Cardiac fibroblast (primary cell): ENCODE measurements at regions not wholly inside any gene's neighbourhood (a gene's known extent, or its start where the extent isn't known, plus 50 kb on each side); places are given as distances from the start of the nearest gene placed in this dataset.
"Not testable (repeated sequence)": the region's sequence is repeated elsewhere in the genome, so short reads cannot be mapped to it uniquely, and the experiment has no call there.

Source experiments
- DNase-seq, 2 donors: peaks; one replicate each; pipeline versions ENCODE4 v3.0.0 to v3.0.0-alpha.2; 2010; ENCODE audit warnings: low read depth in 2 of 2
- H3K4me3 ChIP-seq, 2 donors: replicated peaks in 1 of 2; 1 replicate in 1 of 2; 2 replicates in 1 of 2; pipeline ENCODE4 v1.5.1; 2011; ENCODE audit warnings: low read depth in 2 of 2, low read length in 2 of 2, mild to moderate bottlenecking in 2 of 2, moderate library complexity in 1 of 2
- TF ChIP-seq, protein P1 (sequence below): IDR thresholded peaks from one replicate; pipeline ENCODE4 v1.5.1; 2011; ENCODE audit warnings: low read depth, mild to moderate bottlenecking, low read length, inconsistent platforms

DNA sequence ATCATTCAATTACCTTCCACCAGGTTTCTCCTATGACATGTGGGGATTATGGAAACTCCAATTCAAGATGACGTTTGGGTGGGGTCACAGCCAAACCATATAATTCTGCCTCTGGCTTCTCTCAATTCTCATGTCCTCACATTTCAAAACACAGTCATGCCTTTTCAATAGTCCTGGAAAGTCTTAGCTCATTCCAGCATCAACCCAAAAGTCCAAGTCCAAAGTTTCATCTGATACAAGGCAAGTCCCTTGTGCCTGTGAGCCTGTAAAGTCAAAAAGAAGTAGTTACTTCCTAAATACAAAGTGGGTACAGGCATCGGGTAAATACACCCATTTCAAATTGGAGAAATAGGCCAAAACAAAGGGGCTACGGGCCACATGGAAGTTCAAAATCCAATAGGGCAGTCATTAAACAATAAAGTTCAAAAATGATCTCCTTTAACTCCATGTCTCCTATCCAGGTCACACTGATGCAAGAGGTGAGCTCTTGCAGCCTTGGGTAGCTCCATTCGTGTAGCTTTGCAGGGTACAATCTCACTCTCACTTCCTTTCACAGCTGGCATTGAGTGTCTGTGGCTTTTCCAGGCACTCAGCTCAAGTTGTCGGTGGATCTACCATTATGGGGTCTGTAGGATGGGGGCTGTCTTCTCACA lies 112.9 kb downstream of the FCRL5 start:
- DNase-seq = no peak
- H3K4me3 ChIP-seq = no peak overlapping the region
- TF ChIP-seq, protein P1, sequence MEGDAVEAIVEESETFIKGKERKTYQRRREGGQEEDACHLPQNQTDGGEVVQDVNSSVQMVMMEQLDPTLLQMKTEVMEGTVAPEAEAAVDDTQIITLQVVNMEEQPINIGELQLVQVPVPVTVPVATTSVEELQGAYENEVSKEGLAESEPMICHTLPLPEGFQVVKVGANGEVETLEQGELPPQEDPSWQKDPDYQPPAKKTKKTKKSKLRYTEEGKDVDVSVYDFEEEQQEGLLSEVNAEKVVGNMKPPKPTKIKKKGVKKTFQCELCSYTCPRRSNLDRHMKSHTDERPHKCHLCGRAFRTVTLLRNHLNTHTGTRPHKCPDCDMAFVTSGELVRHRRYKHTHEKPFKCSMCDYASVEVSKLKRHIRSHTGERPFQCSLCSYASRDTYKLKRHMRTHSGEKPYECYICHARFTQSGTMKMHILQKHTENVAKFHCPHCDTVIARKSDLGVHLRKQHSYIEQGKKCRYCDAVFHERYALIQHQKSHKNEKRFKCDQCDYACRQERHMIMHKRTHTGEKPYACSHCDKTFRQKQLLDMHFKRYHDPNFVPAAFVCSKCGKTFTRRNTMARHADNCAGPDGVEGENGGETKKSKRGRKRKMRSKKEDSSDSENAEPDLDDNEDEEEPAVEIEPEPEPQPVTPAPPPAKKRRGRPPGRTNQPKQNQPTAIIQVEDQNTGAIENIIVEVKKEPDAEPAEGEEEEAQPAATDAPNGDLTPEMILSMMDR = no peak

GRCh38 chr1:157438613-157439012 lies 113.7 kb downstream of the FCRL5 start:
- TF ChIP-seq, protein P1 = no peak
- DNase-seq = peak; percentile 2 to 3
- H3K4me3 ChIP-seq = no peak overlapping the region

DNA sequence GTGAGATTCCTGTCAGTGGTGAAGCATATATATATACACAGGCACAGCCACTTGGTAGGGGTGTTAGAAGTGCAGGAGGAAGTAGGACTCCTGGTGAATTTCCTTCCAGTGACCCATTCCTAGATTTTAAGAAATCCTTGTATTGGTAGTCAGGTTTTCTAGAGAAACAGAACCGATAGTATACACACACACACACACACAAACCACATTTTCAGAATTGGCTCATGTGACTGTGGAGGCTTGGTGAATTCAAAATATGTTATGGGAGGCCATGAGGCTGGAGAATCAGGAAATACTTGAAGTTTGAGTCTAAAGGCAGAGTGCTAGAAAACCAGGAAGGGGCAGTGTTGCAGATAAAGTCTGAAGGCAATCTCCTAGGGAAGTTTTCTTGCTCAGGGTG lies 114.2 kb downstream of the FCRL5 start:
- TF ChIP-seq, protein P1 = no peak
- H3K4me3 ChIP-seq = no peak overlapping the region
- peak; percentile 11 to 36 for DNase-seq

DNA sequence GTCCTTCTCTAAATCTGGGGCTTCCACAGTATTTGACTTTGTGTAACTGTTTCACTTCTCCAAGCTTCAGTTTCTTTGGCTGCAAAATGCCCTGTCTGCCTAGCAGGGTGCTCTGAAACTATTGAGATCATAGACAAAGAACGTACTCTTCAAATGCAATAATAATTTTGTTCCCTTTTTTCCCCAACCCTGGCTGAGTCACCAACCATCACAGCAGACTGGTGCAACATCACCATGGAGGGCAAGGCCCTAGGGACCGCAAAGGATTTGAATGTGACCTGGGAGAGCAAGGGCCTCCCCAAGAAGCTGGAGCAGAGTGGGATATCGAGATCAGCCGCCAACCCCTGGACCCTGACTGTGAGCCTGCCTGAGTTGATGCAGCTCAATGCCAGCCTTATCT lies 115.0 kb downstream of the FCRL5 start:
- DNase-seq = peak in 1 of 2 donors; percentile 38
- H3K4me3 ChIP-seq = no peak overlapping the region
- TF ChIP-seq, protein P1 = no peak

- peak; percentile 10 to 80 for DNase-seq
- TF ChIP-seq, protein P1 = no peak
- H3K4me3 ChIP-seq = no peak overlapping the region
These were observed 120.6 kb downstream of the FCRL5 start for GRCh38 chr1:157431751-157432150.

GRCh38 chr1:157429601-157430240 lies 122.6 kb downstream of the FCRL5 start:
- DNase-seq = peak; percentile 10 to 47
- H3K4me3 ChIP-seq = no peak overlapping the region
- TF ChIP-seq, protein P1 = no peak

DNA sequence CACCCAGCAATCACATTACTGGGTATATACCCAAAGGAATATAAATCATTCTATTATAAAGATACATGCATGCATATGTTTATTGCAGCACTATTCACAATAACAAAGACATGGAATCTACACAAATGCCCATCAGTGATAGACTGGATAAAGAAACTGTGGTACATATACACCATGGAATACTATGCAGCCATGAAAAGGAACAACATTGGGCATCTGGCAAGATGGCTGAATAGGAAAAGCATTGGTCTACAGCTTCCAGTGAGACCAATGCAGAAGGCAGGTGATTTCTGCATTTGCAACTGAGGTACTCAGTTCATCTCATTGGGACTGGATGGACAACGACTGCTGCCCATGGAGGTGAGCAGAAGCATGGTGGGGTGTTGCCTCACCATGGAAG lies 128.6 kb downstream of the FCRL5 start:
- not testable (repeated sequence) for DNase-seq, H3K4me3 ChIP-seq
